WERI-Rb-1 (cell line): ENCODE measurements at regions not wholly inside any gene's neighbourhood (a gene's known extent, or its start where the extent isn't known, plus 50 kb on each side); places are given as distances from the start of the nearest gene placed in this dataset.

Source experiments
- DNase-seq: peaks from one replicate; pipeline ENCODE4 v3.0.0-alpha.2; 2020
- H3K27ac ChIP-seq: fragments of 250-450 bp; sonication (Bioruptor Pico); 2 replicates; pipeline ENCODE4 v1.5.1; 2020; ENCODE audit warnings: mild to moderate bottlenecking, moderate library complexity
- H3K27me3 ChIP-seq: fragments of 250-450 bp; sonication (Bioruptor Pico); 2 replicates; pipeline ENCODE4 v1.5.1; 2021; ENCODE audit warnings: mild to moderate bottlenecking, low read depth, moderate library complexity; ENCODE audit not compliant: insufficient read depth, severe bottlenecking
- H3K36me3 ChIP-seq: fragments of 250-450 bp; sonication (Bioruptor Pico); 2 replicates; pipeline ENCODE4 v1.5.1; 2020; ENCODE audit warnings: mild to moderate bottlenecking, moderate library complexity
- H3K4me3 ChIP-seq: 2 replicates; pipeline ENCODE4 v1.5.1; 2011; ENCODE audit warnings: low read depth, mild to moderate bottlenecking, control low read depth, low read length
- H3K9me3 ChIP-seq: fragments of 250-450 bp; sonication (Bioruptor Pico); 2 replicates; pipeline ENCODE4 v1.5.1; 2021; ENCODE audit warnings: mild to moderate bottlenecking, moderate library complexity; ENCODE audit not compliant: severe bottlenecking
- CTCF ChIP-seq: IDR thresholded peaks from 2 replicates; pipeline ENCODE4 v1.5.1; 2011; ENCODE audit warnings: low read depth, mild to moderate bottlenecking, control low read depth, inconsistent platforms, low read length

- H3K27me3 ChIP-seq = no peaks in the 10 kb centered on the region
- no peak for DNase-seq
- no peak overlapping the region for H3K27ac ChIP-seq
- no peaks in the 10 kb centered on the region for H3K36me3 ChIP-seq
- H3K9me3 ChIP-seq = no peaks in the 10 kb centered on the region
- no peak for TF ChIP-seq CTCF
- H3K4me3 ChIP-seq = no peak overlapping the region
Measured at GRCh38 chr1:94650301-94650700, 108.7 kb upstream of the F3 start.

- Histone ChIP-seq H3K36me3 (no peaks in the 10 kb centered on the region), H3K4me3 (no peak overlapping the region), H3K9me3 (no peaks in the 10 kb centered on the region), H3K27me3 (no peaks in the 10 kb centered on the region), H3K27ac (no peak overlapping the region)
- no peak for DNase-seq
- no peak for TF ChIP-seq CTCF
Measured at GRCh38 chr1:94648225-94649007, 106.9 kb upstream of the F3 start.

- TF ChIP-seq CTCF = no peak
- H3K27me3 ChIP-seq = no peaks in the 10 kb centered on the region
Measured at GRCh38 chr1:94646786-94647555, 105.4 kb upstream of the F3 start.

GRCh38 chr1:94646141-94646643, 104.6 kb upstream of the F3 start:
- Histone ChIP-seq H3K36me3 (no peaks in the 10 kb centered on the region), H3K4me3 (no peak overlapping the region), H3K9me3 (no peaks in the 10 kb centered on the region), H3K27ac (no peak overlapping the region), H3K27me3 (no peaks in the 10 kb centered on the region)
- no peak for TF ChIP-seq CTCF
- DNase-seq = no peak

More at GRCh38 chr1:94646786-94647555, 105.4 kb upstream of the F3 start:
- no peaks in the 10 kb centered on the region for H3K36me3 ChIP-seq
- H3K27ac ChIP-seq = no peak overlapping the region
- H3K4me3 ChIP-seq = no peak overlapping the region
- no peaks in the 10 kb centered on the region for H3K9me3 ChIP-seq
- DNase-seq = no peak

- TF ChIP-seq CTCF = no peak
Measured at GRCh38 chr1:94644352-94644751, 102.8 kb upstream of the F3 start.

More at GRCh38 chr1:94644352-94644751, 102.8 kb upstream of the F3 start:
- Histone ChIP-seq H3K36me3 (no peaks in the 10 kb centered on the region), H3K9me3 (no peaks in the 10 kb centered on the region), H3K27ac (no peak overlapping the region), H3K27me3 (no peaks in the 10 kb centered on the region), H3K4me3 (no peak overlapping the region)
- no peak for DNase-seq
